Spleen (tissue), 7 donors: ENCODE measurements at regions not wholly inside any gene's neighbourhood (a gene's known extent, or its start where the extent isn't known, plus 50 kb on each side); places are given as distances from the start of the nearest gene placed in this dataset.
"Not testable (repeated sequence)": the region's sequence is repeated elsewhere in the genome, so short reads cannot be mapped to it uniquely, and the experiment has no call there.

Experiments
- POLR2A ChIP-seq, 3 donors: fragments of 450-650 bp; IDR thresholded peaks; one replicate each; pipeline ENCODE4 v1.5.1; 2017; ENCODE audit warnings: antibody characterized with exemption in 3 of 3, mild to moderate bottlenecking in 1 of 3
- TF ChIP-seq, protein P1 (sequence below), 11 experiments: fragments of 200-600 bp in 7 of 11; fragments of 450-650 bp in 4 of 11; sonication (generic) in 4 of 11; IDR thresholded peaks in 8 of 11; conservative IDR thresholded peaks in 3 of 11; 1 replicate in 7 of 11; 2 replicates in 4 of 11; pipeline versions ENCODE4 v1.4.0 to v1.8.0; 2016 to 2021; ENCODE audit warnings: antibody characterized with exemption in 11 of 11, inconsistent platforms in 4 of 11, mild to moderate bottlenecking in 1 of 11
- donor health status: DM: no; HTN: no; CAD: no; lungs with moderate emphysema.
- donor health status: DM: no; HTN: no; CAD: no.
- donor health status: DM: no; HTN: no; CAD: no.

DNA sequence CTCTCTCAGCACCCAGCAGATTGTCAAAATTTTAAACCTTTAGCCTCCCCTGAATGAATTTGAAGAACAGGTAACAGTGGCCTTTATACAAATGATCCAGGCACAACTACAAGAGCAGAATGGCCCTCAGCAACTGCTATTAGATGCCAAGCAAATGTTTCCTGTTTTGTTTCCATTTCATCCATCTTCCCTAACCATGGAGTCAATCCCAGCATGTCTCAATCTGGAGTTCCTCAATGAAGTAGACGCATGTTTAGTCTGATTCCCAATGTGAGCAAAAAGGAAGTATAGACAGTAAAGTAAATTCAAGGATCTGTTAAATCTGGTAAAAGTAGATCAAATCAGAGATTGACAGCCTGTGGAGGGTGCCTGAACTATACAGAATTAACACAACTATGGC lies 1668.4 kb downstream of the SPATA31A7 start:
- TF ChIP-seq, protein P1, sequence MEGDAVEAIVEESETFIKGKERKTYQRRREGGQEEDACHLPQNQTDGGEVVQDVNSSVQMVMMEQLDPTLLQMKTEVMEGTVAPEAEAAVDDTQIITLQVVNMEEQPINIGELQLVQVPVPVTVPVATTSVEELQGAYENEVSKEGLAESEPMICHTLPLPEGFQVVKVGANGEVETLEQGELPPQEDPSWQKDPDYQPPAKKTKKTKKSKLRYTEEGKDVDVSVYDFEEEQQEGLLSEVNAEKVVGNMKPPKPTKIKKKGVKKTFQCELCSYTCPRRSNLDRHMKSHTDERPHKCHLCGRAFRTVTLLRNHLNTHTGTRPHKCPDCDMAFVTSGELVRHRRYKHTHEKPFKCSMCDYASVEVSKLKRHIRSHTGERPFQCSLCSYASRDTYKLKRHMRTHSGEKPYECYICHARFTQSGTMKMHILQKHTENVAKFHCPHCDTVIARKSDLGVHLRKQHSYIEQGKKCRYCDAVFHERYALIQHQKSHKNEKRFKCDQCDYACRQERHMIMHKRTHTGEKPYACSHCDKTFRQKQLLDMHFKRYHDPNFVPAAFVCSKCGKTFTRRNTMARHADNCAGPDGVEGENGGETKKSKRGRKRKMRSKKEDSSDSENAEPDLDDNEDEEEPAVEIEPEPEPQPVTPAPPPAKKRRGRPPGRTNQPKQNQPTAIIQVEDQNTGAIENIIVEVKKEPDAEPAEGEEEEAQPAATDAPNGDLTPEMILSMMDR (IDR thresholded peaks at IDR 0.05 in 8 of 11, conservative IDR thresholded peaks at IDR 0.05 in 3 of 11), result not testable (repeated sequence)
- not testable (repeated sequence) for TF ChIP-seq POLR2A (IDR thresholded peaks at IDR 0.05)
